ENCODE measurements at regions not wholly inside any gene's neighbourhood (a gene's known extent, or its start where the extent isn't known, plus 50 kb on each side); places are given as distances from the start of the nearest gene placed in this dataset.

DNA sequence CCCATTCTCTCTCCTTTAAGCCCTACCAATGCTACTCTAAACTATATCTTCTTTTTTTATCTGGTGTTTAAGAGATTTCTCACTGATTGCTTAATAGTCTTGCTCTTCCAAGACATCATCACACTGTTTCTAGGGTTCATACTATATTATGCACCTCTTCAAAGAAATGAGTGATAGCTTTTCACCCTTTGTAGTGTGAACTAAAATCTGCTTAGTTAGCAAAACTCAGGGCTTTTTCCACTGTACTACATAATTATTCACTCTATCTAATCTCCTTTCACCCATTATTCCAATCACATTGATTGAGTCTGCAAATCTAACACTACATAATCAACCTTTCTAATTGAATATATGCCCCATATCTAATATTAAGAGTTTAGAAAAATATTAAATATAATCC, 456.0 kb upstream of the SOX9 start:
- Histone ChIP-seq H3K36me3 (ENCODE audit: low read length) (no peaks in the 10 kb centered on the region), H3K4me2 (ENCODE audit: low read depth, low read length, poor library complexity, severe bottlenecking) (no peak overlapping the region), H3K9ac (ENCODE audit: low read length) (no peak overlapping the region), H3K27ac (ENCODE audit: low read depth, low read length) (no peak overlapping the region), H2AFZ (ENCODE audit: low read depth, low read length, severe bottlenecking) (no peak overlapping the region), H3K27me3 (ENCODE audit: low read length) (no peaks in the 10 kb centered on the region), H3K9me2 (replicated peaks; ENCODE audit: insufficient read depth, low read length) (no peaks in the 10 kb centered on the region), H3K9me3 (ENCODE audit: insufficient read depth, low read length) (no peaks in the 10 kb centered on the region), H3K4me3 (ENCODE audit: insufficient read depth, low read length, poor library complexity, severe bottlenecking) (no peak overlapping the region), H3K79me2 (ENCODE audit: insufficient read depth, low read length) (no peaks in the 10 kb centered on the region), H3F3A (ENCODE audit: insufficient read depth) (no peaks in the 10 kb centered on the region), H4K20me1 (ENCODE audit: low read depth, low read length) (no peaks in the 10 kb centered on the region)
- no peak for TF ChIP-seq EZH2phosphoT487 (conservative IDR thresholded peaks at IDR 0.05; ENCODE audit: low read length)

- Histone ChIP-seq H3K27ac (ENCODE audit: low read depth, low read length) (no peak overlapping the region), H3K4me3 (ENCODE audit: insufficient read depth, low read length, poor library complexity, severe bottlenecking) (no peak overlapping the region), H3K4me2 (ENCODE audit: low read depth, low read length, poor library complexity, severe bottlenecking) (no peak overlapping the region), H4K20me1 (ENCODE audit: low read depth, low read length) (no peaks in the 10 kb centered on the region), H3F3A (ENCODE audit: insufficient read depth) (no peaks in the 10 kb centered on the region), H3K79me2 (ENCODE audit: insufficient read depth, low read length) (no peaks in the 10 kb centered on the region), H3K9me2 (replicated peaks; ENCODE audit: insufficient read depth, low read length) (no peaks in the 10 kb centered on the region), H3K27me3 (ENCODE audit: low read length) (no peaks in the 10 kb centered on the region), H3K36me3 (ENCODE audit: low read length) (no peaks in the 10 kb centered on the region), H2AFZ (ENCODE audit: low read depth, low read length, severe bottlenecking) (no peak overlapping the region), H3K9ac (ENCODE audit: low read length) (no peak overlapping the region), H3K9me3 (ENCODE audit: insufficient read depth, low read length) (no peaks in the 10 kb centered on the region)
- TF ChIP-seq, protein P1, sequence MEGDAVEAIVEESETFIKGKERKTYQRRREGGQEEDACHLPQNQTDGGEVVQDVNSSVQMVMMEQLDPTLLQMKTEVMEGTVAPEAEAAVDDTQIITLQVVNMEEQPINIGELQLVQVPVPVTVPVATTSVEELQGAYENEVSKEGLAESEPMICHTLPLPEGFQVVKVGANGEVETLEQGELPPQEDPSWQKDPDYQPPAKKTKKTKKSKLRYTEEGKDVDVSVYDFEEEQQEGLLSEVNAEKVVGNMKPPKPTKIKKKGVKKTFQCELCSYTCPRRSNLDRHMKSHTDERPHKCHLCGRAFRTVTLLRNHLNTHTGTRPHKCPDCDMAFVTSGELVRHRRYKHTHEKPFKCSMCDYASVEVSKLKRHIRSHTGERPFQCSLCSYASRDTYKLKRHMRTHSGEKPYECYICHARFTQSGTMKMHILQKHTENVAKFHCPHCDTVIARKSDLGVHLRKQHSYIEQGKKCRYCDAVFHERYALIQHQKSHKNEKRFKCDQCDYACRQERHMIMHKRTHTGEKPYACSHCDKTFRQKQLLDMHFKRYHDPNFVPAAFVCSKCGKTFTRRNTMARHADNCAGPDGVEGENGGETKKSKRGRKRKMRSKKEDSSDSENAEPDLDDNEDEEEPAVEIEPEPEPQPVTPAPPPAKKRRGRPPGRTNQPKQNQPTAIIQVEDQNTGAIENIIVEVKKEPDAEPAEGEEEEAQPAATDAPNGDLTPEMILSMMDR (IDR thresholded peaks at IDR 0.05; ENCODE audit: insufficient read depth, low read length, poor library complexity, severe bottlenecking), result no peak
- TF ChIP-seq EZH2phosphoT487 (conservative IDR thresholded peaks at IDR 0.05; ENCODE audit: low read length), result no peak
Observed at GRCh38 chr17:71666047-71666446, 454.8 kb upstream of the SOX9 start.

DNA sequence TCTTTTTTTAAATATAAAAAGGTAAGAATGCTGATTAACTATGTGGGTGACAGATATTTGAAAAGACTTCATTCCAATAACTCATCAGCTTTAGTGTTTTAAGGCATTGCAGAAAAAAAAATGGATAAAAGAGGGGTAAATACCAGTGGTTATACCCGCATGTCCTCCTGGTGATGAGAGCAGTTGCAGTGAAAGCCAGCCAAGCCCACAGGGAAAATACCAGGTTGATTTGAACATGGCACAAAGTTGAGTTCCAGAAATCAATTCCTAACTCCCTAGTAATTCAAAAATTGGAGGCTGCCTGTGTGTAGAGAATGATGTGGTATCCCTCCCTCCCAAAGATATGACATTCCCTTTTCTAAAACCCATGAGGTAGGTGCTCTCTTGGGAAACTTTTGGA, 453.2 kb upstream of the SOX9 start:
- Histone ChIP-seq H3K9me3 (ENCODE audit: insufficient read depth, low read length) (no peaks in the 10 kb centered on the region), H3K79me2 (ENCODE audit: insufficient read depth, low read length) (no peaks in the 10 kb centered on the region), H2AFZ (ENCODE audit: low read depth, low read length, severe bottlenecking) (no peak overlapping the region), H3K4me3 (ENCODE audit: insufficient read depth, low read length, poor library complexity, severe bottlenecking) (no peak overlapping the region), H3K27ac (ENCODE audit: low read depth, low read length) (no peak overlapping the region), H3K9ac (ENCODE audit: low read length) (no peak overlapping the region), H3K36me3 (ENCODE audit: low read length) (no peaks in the 10 kb centered on the region), H3F3A (ENCODE audit: insufficient read depth) (no peaks in the 10 kb centered on the region), H3K4me2 (ENCODE audit: low read depth, low read length, poor library complexity, severe bottlenecking) (no peak overlapping the region), H3K27me3 (ENCODE audit: low read length) (no peaks in the 10 kb centered on the region), H4K20me1 (ENCODE audit: low read depth, low read length) (no peaks in the 10 kb centered on the region), H3K9me2 (replicated peaks; ENCODE audit: insufficient read depth, low read length) (no peaks in the 10 kb centered on the region)
- TF ChIP-seq, protein P1 (IDR thresholded peaks at IDR 0.05; ENCODE audit: insufficient read depth, low read length, poor library complexity, severe bottlenecking), result no peak
- TF ChIP-seq EZH2phosphoT487 (conservative IDR thresholded peaks at IDR 0.05; ENCODE audit: low read length), result no peak

DNA sequence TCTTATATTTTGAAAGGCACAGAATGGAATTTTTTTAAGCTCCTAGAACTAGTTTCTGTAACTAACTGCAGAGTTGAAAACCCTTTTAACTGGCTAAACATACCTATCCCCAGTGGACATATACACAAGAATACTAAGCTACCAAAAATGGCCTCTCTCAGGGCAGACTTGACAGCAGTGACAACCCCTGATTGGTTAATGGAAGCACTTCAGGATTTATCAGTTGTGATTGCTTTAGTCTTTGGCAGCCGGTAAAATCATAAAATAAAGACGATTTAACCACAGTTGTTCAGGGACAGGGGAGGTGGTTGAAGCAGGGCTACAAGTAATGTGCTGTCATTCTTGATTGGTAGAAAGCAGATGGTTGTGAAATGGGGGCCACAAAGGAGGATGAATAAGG, 452.0 kb upstream of the SOX9 start:
- H3K79me2 ChIP-seq (ENCODE audit: insufficient read depth, low read length), result no peaks in the 10 kb centered on the region
- H3K9me3 ChIP-seq (ENCODE audit: insufficient read depth, low read length), result no peaks in the 10 kb centered on the region
- TF ChIP-seq, protein P1 (IDR thresholded peaks at IDR 0.05; ENCODE audit: insufficient read depth, low read length, poor library complexity, severe bottlenecking), result no peak
- no peak for TF ChIP-seq EZH2phosphoT487 (conservative IDR thresholded peaks at IDR 0.05; ENCODE audit: low read length)
- no peak overlapping the region for H3K4me3 ChIP-seq (ENCODE audit: insufficient read depth, low read length, poor library complexity, severe bottlenecking)
- H3F3A ChIP-seq (ENCODE audit: insufficient read depth), result no peaks in the 10 kb centered on the region
- H3K27ac ChIP-seq (ENCODE audit: low read depth, low read length), result no peak overlapping the region
- no peak overlapping the region for H3K4me2 ChIP-seq (ENCODE audit: low read depth, low read length, poor library complexity, severe bottlenecking)
- no peak overlapping the region for H2AFZ ChIP-seq (ENCODE audit: low read depth, low read length, severe bottlenecking)
- no peaks in the 10 kb centered on the region for H3K9me2 ChIP-seq (replicated peaks; ENCODE audit: insufficient read depth, low read length)
- no peaks in the 10 kb centered on the region for H4K20me1 ChIP-seq (ENCODE audit: low read depth, low read length)
- H3K36me3 ChIP-seq (ENCODE audit: low read length), result no peaks in the 10 kb centered on the region
- no peak overlapping the region for H3K9ac ChIP-seq (ENCODE audit: low read length)
- H3K27me3 ChIP-seq (ENCODE audit: low read length), result no peaks in the 10 kb centered on the region
